NCI-H345 treated with DMSO at 0.1 percent for 48 hours (cell line): ENCODE measurements at regions not wholly inside any gene's neighbourhood (a gene's known extent, or its start where the extent isn't known, plus 50 kb on each side); places are given as distances from the start of the nearest gene placed in this dataset.

Experiments
- DNase-seq: peaks from one replicate; lab custom pipeline; 2025; ENCODE audit not compliant: unreplicated experiment; lab: John Stamatoyannopoulos, UW

GRCh38 chr7:35398518-35398917 is 144.6 kb upstream of the TBX20 start:
- DNase-seq, result no peak

GRCh38 chr7:35390146-35390545 is 136.2 kb upstream of the TBX20 start:
- DNase-seq, result no peak

- no peak for DNase-seq
These were observed 135.7 kb upstream of the TBX20 start for GRCh38 chr7:35389636-35390035.

GRCh38 chr7:35386816-35387706 is 133.2 kb upstream of the TBX20 start:
- DNase-seq, result no peak

- DNase-seq, result no peak
These were observed 132.3 kb upstream of the TBX20 start for GRCh38 chr7:35386082-35386815.

- DNase-seq, result no peak
These were observed 131.1 kb upstream of the TBX20 start for GRCh38 chr7:35384761-35385700.

GRCh38 chr7:35380739-35381224 is 126.9 kb upstream of the TBX20 start:
- DNase-seq, result no peak

- no peak for DNase-seq
These were observed 125.6 kb upstream of the TBX20 start for GRCh38 chr7:35379481-35379880.

GRCh38 chr7:35375516-35375915 is 121.6 kb upstream of the TBX20 start:
- no peak for DNase-seq

- no peak for DNase-seq
These were observed 121.0 kb upstream of the TBX20 start for GRCh38 chr7:35374858-35375257.

- DNase-seq, result no peak
These were observed 117.3 kb upstream of the TBX20 start for GRCh38 chr7:35371221-35371620.

GRCh38 chr7:35370687-35371086 is 116.8 kb upstream of the TBX20 start:
- DNase-seq, result no peak

GRCh38 chr7:35366167-35367155 is 112.6 kb upstream of the TBX20 start:
- DNase-seq, result no peak

GRCh38 chr7:35365523-35365922 is 111.6 kb upstream of the TBX20 start:
- no peak for DNase-seq

- no peak for DNase-seq
These were observed 108.4 kb upstream of the TBX20 start for GRCh38 chr7:35362341-35362740.

- no peak for DNase-seq
These were observed 105.5 kb upstream of the TBX20 start for GRCh38 chr7:35359423-35359822.

GRCh38 chr7:35356495-35356894 is 102.6 kb upstream of the TBX20 start:
- no peak for DNase-seq

- no peak for DNase-seq
These were observed 102.0 kb upstream of the TBX20 start for GRCh38 chr7:35355911-35356310.

GRCh38 chr7:35355199-35355598 is 101.3 kb upstream of the TBX20 start:
- no peak for DNase-seq

GRCh38 chr7:35353481-35353880 is 99.6 kb upstream of the TBX20 start:
- no peak for DNase-seq
